Left kidney (tissue), 1 donor: ENCODE measurements at regions not wholly inside any gene's neighbourhood (a gene's known extent, or its start where the extent isn't known, plus 50 kb on each side); places are given as distances from the start of the nearest gene placed in this dataset.
"Not testable (repeated sequence)": the region's sequence is repeated elsewhere in the genome, so short reads cannot be mapped to it uniquely, and the experiment has no call there.

Source experiments
- DNase-seq: peaks from one replicate; pipeline ENCODE4 v3.0.0-alpha.2; 2013

DNA sequence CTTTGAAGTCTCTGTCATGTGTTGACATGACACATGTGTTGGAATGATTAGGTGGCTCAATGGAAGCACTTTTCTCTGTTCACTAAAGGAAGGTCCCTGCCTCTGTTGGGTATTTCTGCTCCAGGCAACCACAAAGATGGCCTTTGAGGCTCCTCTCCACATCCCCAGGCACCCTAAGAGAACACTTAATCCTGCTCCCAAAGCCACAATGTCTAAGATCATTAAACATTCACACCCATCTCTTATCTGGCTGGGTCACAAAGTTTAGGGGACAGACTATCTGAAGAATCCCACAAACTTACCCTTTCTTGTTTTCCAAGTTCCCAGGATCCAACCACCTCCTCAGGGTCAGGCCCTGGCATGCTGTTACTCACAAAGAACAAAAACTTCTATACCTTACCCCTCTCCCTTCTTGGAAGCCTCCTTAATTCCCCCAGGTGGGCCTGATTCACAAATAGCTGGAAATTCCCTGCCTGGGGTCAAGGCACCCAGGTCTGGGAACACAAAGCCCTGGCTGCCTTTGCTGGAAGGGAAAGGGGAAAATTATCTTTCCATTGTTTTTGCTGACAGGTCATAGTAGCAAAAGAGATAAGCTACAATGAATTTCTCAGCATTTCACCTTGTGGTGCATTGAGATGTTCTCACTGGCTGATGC lies 333.7 kb downstream of the PCNX1 start:
- no peak for DNase-seq

GRCh38 chr14:71242237-71242748 lies 335.0 kb downstream of the PCNX1 start:
- DNase-seq = no peak

DNA sequence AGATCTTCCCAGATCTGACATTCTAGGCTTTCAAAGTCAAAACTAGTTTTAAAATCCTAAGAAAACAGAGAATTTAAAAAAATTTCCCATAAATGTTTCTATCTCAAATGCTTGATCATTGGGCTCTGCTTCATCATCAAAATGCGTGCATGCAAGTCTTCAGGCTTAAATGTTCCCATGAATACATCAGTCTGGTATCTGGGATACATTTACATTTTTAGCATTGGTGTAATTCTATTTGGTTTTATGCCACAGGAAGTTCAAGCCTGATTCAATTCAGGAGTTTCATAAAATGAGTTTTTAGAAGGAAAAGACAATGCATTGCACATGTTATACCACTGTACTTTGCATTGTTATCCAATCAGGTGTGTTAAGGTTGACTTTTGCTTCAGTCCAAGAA lies 336.4 kb downstream of the PCNX1 start:
- DNase-seq = no peak

- DNase-seq = no peak
Observed at GRCh38 chr14:71244341-71244740, 337.1 kb downstream of the PCNX1 start.

- DNase-seq = no peak
Observed at GRCh38 chr14:71245659-71246361, 338.6 kb downstream of the PCNX1 start.

GRCh38 chr14:71246539-71246938 lies 339.3 kb downstream of the PCNX1 start:
- DNase-seq = no peak

- DNase-seq = no peak
Observed at GRCh38 chr14:71247106-71247505, 339.8 kb downstream of the PCNX1 start.

- DNase-seq = no peak
Observed at GRCh38 chr14:71248194-71248593, 340.9 kb downstream of the PCNX1 start.

GRCh38 chr14:71250347-71250746 lies 343.1 kb downstream of the PCNX1 start:
- no peak for DNase-seq

- no peak for DNase-seq
Observed at GRCh38 chr14:71250791-71251190, 343.5 kb downstream of the PCNX1 start.

DNA sequence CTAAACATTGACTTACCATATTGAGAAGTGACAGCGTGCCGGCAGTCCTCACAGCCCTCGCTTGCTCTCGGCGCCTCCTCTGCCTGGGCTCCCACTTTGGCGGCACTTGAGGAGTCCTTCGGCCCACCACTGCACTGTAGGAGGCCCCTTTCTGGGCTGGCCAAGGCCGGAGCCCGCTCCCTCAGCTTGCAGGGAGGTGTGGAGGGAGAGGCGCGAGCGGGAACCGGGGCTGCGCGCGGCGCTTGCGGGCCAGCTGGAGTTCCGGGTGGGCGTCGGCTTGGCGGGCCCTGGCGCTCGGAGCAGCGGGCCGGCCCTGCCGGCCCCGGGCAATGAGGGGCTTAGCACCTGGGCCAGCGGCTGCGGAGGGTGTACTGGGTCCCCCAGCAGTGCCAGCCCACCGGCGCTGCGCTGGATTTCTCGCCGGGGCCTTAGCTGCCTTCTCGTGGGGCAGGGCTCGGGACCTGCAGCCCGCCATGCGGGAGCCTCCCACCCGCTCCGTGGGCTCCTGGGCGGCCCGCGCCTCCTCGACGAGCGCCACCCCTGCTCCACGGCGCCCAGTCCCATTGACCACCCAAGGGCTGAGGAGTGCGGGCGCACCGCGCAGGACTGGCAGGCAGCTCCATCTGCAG lies 346.9 kb downstream of the PCNX1 start:
- DNase-seq = not testable (repeated sequence)

- no peak for DNase-seq
Observed at GRCh38 chr14:71261206-71261605, 353.9 kb downstream of the PCNX1 start.

DNA sequence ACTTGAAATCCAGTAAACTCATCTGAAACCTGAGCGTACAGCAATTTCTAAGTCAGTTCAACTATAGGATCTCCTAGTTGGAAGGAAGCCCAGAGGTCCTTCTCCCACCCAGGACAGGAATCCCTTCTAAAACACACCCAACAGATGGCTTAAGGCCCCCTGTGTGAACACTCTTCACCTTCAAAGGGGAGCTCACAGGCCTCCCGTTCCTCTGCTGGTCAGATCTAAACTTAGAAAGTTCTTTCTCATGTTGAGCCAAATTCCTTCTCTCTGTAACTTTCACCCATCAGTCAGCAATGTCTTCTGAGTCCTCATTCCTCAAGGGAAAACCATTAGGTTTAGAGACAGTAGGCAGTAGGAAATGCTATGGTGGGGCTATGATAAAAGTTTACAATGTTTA lies 355.2 kb downstream of the PCNX1 start:
- DNase-seq = no peak

DNA sequence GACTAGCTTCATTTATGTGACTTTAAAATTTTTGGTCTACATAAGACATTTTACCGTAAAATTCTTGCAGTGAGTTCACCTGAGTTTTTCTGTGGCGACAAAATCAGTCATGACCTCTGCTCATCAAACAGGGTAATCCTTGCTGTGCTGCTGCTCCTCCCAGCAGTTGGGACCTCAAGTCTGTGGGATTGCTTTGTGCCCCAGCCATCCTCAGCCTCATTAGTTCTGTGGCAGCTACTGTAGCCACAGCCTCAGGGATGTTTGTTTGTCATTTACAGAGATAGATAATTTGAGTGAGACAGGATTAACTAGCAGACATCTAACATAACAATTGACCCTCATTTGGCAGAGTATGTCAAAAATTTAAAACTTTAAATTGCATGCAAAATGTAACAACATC lies 357.0 kb downstream of the PCNX1 start:
- DNase-seq = no peak

- no peak for DNase-seq
Observed at GRCh38 chr14:71267007-71267513, 359.8 kb downstream of the PCNX1 start.

DNA sequence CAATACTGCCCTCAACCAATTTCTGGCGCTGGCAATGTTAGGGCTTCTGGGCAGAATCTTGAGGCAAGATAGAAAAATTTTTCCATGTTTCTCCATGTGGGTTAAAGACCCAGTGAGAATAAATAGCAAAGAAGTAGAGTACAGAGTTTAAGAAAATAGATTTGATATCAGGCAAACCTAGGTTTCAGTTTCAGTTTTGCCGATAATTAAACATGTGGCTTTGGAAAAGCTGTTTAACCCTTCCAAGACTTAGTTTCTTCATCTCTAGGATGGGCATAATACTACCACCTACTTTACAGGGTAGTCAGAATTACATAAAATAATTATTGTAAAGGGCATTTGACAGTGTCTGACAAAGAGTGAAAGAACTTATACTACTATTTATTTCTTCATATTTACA lies 360.4 kb downstream of the PCNX1 start:
- no peak for DNase-seq

DNA sequence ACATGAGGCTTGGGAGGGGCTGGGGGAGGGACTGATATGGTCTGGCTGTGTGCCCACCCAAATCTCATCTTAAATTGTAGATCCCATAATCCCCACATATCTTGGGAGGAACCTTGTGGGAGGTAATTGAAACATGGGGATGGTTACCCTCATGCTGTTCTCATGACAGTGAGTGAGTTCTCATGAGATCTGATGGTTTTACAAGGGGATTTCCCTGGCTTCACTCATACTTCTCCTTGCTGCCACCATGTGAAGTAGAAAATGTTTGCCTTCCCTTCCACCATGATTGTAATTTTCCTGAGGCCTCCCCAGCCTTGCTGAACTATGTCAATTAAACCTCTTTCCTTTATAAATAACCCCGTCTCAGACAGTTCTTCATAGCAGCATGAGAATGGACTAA lies 362.9 kb downstream of the PCNX1 start:
- no peak for DNase-seq

DNA sequence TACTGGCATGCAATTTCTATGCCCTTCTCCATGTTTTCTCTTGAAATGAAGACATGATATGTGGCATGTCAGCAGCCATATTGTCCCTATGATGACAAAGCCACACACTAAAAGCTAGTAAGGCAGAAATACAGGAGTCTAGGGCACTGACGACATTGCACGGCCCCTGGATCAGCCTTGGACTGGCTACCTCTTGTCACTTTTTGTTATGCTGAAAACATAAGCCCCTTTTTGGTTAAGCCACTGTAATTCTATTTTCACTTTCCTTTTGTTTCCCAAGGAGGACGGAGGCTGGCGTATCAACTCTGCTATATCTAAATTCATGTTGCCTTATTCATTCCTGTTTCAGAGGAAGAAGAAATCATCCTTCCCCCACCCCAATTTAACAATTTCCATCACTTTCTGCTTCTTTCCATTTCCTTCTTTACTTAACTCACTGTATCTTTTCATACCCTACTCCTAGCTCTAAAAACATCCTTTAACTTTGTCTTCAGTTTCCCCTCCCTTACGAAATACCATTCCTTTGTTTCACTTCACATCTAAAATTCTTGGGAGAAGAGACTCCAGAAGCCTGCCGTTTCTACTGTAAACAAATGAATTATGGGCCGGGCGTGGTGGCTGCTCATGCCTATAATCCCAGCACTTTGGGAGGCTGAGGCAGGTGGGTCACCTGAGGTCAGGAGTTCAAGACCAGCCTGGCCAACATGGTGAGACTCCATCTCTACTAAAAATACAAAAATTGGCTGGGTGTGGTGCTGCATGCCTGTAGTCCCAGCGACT lies 364.1 kb downstream of the PCNX1 start:
- no peak for DNase-seq

DNA sequence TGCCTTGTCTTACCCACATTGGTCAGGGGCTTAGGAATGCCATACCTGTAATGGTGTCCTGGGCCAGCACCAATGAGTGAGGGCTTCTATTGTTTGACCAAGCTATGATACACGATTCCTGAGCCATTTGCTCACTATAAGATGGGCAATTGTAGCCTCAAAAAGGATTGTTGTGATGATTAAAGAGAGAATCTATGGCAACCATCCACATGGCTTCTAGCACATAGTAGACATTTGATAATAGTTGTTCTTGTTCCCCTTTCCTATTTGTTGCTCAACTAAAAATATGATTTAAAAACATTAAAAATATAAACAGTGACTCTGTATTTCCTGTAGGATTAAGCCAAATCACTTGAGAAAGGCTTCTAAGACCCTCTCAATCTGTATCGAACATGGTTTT lies 366.1 kb downstream of the PCNX1 start:
- no peak for DNase-seq

- no peak for DNase-seq
Observed at GRCh38 chr14:71284048-71284447, 376.8 kb downstream of the PCNX1 start.

GRCh38 chr14:71286126-71286525 lies 378.9 kb downstream of the PCNX1 start:
- no peak for DNase-seq

DNA sequence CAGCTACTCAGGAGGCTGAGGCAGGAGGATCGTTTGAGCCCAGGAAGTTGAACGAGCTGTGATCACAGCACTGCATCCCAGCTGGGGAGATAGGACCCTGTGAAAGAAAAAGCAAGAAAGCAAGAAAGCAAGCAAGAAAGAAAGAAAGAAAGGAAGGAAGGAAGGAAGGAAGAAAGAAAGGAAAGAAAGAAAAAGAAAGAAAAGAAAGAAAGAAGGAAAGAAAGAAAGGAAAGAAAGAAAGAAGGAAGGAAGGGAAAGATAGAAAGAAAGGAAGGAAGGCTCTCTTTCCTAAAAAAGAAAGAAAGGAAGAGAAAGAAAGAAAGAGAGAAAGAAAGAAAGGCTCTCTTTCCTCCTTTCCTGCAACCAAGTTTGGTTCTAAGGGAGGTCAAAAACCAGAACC lies 380.3 kb downstream of the PCNX1 start:
- no peak for DNase-seq
